ENCODE measurements at regions not wholly inside any gene's neighbourhood (a gene's known extent, or its start where the extent isn't known, plus 50 kb on each side); places are given as distances from the start of the nearest gene placed in this dataset.

DNA sequence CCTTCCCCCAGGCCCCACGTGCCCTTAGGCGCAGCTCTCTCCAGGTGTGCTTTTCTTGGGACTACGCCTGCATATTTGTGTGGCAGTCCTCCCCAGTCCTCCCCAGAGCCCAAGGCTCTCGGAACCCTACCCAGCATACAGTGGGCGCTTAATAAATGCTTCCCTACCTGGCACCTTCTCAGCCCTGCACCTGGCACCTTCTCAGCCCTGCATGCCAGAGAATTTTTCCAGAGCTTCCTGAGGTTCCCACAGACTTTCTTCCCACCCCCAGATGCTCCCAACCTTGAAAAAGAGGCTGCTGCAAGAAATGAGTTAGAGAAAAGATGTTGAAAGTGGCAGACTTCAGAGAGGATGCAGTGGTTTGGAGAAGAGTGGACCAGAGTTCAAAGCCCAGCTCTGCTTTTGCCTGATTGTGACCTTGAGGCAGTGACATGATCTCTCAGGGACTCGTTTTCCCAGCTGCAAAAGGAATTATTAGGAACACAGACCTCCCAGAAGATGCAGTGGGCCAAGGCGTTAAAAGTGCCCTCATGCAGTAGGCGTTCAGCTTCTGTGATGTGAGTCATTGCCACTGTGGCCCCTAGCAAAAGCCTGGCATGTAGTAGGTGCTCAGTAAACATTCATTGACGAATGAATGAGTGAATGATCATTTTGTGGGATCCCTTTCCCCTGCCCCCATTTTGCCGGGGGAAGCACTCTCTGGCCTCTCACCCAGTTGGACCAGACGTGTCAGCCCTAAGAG lies 167.2 kb downstream of the PHETA1 start:
- DNase-seq (ENCODE audit: low read depth in 1 of 2, low spot score in 1 of 2), result no peak

DNA sequence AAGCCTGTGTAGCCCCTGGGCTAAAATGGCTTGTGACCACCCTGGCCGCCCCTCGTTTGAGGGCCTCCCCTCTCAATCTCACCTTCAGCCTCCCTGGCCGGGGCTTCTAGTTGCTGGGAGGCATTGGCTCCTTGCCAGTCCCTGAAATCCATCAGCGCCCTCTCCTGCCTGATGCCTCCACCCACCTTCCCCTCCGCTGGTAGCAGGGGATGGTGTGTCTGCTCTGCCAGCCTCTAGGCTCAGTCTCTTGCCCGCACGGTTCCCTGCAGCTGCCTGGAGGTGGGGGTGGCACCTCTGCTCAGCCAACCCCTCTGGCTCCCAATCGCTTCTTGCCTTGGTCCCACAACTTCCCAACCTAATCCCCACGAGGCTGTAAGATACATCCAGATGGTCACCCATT lies 167.9 kb downstream of the PHETA1 start:
- no peak for DNase-seq (ENCODE audit: low read depth in 1 of 2, low spot score in 1 of 2)

DNA sequence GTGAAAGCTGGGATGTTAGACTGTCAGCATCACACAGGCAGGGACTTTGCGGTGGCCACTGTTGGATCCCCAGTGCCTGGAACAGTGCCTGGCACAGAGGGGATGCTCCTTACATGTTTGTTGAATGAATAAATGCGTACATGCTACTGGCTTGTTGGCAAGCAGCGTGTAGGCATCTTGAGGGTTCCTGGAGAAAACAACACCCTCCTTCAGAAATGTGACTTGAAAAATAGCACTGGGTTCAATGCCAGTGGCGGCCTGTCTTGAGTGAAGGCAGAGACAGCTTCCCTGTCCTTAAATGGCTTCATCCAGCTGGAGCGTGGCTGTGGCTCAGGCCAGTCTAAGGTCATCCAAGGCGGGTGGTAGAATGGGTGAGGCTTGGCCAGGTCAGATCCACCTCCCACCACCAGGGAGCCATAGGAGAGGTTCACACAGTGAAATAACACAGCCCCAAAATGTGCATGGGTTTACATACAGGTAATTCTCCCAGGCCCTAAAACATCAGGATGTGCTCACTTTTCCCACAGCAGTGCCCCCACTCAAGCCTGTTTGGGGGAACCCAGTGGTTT lies 171.4 kb downstream of the PHETA1 start:
- no peak for DNase-seq (ENCODE audit: low read depth in 1 of 2, low spot score in 1 of 2)

DNA sequence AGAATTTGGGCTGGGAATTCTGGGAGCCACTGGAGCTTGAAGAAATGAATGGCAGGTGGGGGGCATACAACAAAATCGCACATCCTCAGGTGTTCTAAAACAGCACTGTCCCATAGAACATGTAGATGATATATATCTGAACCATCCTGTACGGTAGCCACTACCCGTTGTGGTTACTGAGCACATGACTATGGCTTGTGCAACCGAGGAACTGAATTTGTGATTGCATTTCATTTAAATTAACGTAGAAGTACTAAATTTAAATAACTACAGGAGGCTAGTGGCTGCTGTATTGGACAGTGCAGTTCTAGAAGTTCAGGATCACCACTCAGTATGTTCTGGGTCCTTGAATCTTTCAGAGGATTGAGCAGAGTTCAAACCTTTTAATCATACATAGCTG lies 172.4 kb downstream of the PHETA1 start:
- DNase-seq (ENCODE audit: low read depth in 1 of 2, low spot score in 1 of 2), result no peak

DNA sequence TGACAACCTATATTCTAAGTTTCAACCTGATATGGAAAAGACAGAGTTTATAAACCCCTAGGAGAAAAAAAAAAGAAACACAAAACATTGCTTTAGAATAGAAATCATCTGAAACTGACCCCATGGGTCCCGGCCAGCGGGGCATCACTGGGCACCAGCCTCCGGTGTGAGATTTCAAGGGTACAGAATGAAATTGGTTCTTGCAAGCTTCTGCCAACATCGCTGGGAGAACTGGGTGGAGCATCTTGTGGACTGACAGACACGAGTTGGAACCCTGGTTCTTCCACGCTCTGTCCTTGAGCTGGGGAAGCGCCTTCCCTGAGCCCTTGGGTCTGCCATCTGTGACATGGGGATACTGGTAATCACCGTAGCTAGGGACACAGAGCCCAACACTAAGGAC lies 173.6 kb downstream of the PHETA1 start:
- no peak for DNase-seq (ENCODE audit: low read depth in 1 of 2, low spot score in 1 of 2)

DNA sequence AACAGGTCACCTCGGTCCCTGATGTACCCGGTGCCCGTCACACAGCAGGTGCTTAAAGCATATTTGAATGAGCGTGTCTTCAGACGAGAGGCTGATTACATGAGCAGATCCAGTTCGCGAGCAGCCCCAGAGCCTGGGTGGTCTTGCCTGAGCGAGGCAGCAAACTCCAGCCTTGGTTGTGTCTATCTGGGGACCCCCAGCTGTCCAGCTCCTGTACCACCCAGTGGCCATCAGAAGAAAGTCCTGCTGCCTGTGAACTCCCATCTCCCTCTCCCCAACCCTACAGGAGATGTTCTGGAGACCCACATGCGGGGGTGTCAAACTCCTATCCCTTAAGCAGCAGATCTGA lies 174.2 kb downstream of the PHETA1 start:
- DNase-seq (ENCODE audit: low read depth in 1 of 2, low spot score in 1 of 2), result no peak

DNA sequence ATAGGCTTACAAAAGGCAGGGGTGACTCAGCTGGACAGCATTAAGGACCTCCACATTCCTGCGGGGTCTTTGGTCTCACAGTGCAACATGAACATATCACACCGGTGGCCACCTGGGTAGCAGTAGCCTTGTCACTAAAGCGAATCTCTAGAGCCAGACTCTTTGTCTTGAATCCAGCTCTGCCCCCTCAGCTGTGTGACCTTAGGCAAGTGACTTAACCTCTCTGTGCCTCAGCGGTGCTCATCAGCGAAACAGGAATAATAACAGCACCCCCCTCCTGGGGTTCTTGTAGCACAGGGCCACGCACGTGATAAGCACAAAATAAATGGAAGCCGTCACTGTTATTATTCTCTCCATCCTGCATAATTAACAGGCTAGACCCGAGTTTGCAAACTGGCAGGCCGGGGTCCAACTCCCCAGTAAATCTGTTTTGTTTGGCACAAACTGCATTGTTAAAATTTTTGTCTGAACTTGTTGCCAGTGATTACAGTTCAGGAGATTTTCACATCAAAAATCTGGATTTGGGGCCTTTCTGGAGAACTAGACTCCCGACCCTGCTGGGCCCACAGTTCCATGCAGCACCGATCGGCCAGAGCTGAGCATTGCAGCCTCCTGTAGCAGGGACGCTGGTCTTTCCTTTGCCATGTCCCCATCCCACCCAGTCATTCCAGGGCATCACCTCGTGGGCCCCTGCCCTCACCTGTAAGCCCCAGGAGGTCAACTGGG lies 174.8 kb downstream of the PHETA1 start:
- no peak for DNase-seq (ENCODE audit: low read depth in 1 of 2, low spot score in 1 of 2)

DNA sequence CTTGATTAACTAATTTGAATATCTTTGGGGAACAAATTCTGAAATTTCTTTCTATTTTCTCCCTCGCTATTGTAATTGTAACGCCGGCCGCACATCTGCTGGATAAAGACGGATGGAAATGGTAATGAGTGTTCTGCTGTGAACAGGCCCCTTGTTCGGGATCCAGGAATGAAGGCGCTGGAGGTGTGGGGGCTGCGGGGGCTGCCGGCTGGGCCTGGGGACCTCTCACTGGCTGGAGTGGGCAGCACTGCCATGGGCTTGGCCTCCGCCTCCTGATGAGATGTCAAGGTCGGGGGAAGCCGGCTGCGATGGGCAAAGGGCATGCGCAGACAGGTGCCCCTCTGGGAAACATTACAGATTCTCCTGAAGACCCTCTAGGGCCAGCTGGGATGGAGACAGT lies 175.4 kb downstream of the PHETA1 start:
- no peak for DNase-seq (ENCODE audit: low read depth in 1 of 2, low spot score in 1 of 2)

DNA sequence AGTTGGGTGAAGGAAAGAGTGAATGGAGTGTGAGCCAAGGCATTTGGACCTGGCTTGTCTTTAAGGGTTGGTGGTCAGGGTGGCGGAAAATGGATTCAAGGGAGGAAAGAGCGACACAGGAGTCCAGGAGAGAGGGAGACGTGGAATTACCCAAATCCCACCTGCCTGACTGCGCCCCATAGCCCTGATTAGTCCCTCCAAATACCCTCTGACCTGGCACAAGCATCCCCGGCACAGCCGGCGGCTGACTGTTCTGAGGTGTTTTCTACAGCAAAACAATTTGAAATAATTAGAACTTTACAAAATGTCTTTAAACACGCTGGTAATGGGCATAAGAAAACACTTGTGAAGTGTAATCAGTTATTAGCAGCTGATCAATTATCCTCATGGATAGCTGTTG lies 175.8 kb downstream of the PHETA1 start:
- DNase-seq (ENCODE audit: low read depth in 1 of 2, low spot score in 1 of 2), result no peak

DNA sequence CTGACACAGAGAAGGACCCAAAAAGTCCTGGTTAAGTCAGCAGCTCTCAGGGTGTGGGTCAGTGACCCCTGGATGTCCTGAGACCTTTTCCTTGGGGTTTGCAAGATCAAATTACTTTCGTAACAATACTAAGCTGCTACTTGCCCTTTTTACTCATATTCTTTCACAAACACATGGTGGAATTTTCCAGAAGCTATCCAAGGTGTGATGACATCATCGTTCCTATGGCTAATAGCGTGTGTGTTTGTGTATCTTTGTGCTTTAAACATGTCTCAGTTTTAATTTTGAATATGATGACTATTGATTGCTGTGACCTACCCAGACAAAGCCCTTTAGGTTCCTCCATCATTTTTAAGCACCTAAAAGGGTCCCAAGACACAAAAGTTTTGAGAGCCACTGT lies 176.2 kb downstream of the PHETA1 start:
- no peak for DNase-seq (ENCODE audit: low read depth in 1 of 2, low spot score in 1 of 2)

DNA sequence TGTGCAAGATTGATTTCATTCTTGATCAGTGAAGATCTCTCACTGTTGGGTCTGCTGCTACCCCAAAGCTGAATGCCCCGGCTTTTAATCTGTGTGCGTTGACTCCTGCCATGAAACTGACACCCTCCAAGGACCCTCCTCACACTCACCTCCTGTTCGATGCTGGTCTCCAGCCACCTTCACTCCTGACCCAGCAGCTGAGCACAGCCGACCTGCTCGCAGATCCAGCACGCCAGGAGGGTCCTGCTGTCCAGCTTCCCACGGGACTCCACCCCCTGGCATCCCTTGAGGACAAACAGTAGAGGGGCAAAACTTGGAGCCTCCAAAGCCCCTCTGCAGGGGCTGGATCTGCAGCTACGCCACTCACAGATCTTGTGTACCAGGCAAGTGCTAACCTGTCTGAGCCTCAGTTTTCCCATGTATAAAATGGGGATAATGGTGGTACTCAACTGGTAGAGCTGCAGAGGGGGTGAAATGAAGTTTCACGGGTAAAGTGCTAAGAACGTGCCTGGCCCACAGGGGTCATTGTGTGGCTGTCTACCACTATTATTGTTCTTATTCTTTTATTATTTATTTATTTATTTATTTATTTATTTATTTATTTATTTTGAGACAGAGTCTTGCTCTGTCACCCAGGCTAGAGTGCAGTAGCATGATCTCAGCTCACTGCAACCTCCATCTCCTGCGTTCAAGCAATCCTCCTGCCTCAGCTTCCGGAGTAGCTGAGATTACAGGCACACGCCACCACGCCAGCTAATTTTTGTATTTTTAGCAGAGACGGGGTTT lies 178.0 kb downstream of the PHETA1 start:
- DNase-seq (ENCODE audit: low read depth in 1 of 2, low spot score in 1 of 2), result no peak

DNA sequence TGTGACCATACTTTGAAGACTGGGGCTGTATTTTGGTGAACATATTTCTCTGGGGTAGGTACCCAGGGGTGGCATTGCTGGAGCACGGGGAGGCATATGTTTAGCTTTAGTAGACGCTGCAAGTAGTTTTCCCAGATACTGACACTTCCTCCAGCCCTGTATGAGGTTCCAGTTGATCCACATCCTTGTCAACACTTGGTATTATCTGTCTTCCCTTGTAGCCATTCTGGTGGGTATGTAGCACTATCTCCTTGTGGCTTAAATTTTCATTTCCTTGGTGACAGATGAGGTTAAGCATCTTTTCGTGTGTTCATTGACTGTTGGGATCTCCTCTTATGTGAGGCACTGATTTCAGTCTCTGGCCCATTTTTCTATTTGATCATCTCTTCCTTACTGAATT lies 179.1 kb downstream of the PHETA1 start:
- no peak for DNase-seq (ENCODE audit: low read depth in 1 of 2, low spot score in 1 of 2)

DNA sequence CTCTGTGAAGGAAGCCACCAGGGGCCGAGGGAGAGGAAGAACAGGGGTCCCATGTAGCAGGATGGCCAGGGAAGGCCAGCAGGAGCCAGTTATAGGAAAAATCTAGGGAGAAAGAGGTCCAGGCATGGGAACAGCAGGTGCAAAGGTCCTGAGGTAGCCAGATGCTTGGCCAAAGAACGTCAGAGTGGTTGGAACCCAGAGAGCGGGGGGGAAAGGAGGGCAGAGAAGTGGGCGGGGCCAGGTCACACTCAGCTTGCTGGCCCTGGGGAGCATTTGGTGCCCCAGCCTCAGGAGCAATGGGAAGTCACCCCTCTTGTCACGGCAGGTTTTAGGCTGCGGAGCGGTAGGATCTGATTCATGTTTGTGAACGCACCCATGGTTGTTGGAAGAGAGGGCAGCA lies 180.5 kb downstream of the PHETA1 start:
- DNase-seq (ENCODE audit: low read depth in 1 of 2, low spot score in 1 of 2), result no peak

DNA sequence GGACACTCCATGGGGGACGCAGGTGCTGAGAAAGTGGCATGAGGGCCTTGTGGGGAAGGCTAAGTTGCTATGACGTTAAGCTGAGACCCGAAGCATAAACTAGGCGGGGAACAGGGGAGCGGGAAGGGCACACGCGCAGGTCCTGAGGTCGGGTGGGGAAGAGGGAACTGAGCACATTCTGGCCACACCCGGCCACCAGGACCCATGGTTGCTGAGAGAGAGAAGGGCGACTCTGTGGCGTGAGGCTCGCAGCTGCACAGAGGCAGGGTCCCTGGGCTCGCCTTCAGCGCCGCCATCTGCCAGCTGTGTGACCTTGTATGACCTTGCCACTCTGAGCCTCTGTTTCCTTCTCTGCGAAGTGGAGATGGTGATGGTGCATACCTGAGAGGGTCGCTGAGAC lies 182.5 kb downstream of the PHETA1 start:
- DNase-seq (ENCODE audit: low read depth in 1 of 2, low spot score in 1 of 2), result no peak

DNA sequence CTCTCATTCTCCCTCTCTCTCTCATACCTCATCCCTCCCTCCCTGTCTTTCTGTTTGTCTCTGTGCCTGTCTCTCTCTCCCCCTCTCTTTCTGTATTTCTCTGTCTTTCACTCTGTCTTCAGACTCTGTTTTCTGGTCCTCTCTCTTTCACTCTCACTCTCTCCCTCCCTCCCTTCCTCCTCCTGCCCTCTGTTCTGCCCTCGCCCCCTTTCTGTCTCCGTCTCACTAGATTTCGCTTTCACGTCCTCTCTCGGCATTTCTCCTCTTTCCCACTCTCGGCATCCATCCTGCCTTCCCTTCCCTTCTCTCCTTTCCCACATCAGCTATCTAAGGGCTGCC lies 183.0 kb downstream of the PHETA1 start:
- DNase-seq (ENCODE audit: low read depth in 1 of 2, low spot score in 1 of 2), result no peak

DNA sequence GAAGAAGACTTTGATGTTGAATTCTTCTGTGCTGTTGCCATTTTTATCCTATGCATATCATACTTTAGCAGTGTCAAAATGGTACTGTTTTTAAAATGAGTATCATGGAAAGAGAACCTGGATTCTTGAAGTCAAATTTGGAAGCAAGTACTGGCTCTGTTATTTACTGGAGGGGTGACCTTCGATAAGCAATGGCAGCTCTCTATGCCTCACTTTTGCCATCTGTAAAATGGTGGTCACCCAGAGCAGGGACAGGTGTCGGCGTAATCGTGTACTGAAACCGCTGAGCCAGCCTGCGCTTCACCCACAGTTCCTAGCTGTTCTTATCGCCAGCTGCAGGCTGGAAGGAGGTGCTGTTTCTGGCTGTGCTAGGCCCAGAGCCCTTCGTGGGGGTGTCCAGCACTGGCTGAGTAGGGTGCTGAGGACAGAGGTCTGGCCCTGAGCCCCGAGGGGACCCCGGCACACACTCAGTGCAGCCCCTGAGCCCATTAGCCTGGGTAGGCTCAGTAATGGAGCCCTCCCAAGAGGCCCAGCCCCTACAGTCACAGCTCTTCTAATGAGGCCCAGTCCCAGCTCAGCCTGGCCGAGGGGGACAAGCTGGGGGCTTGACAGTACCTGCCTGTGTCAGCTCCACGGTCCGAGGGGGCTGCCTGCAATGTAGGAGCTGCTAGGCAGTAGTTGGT lies 183.5 kb downstream of the PHETA1 start:
- no peak for DNase-seq (ENCODE audit: low read depth in 1 of 2, low spot score in 1 of 2)

DNA sequence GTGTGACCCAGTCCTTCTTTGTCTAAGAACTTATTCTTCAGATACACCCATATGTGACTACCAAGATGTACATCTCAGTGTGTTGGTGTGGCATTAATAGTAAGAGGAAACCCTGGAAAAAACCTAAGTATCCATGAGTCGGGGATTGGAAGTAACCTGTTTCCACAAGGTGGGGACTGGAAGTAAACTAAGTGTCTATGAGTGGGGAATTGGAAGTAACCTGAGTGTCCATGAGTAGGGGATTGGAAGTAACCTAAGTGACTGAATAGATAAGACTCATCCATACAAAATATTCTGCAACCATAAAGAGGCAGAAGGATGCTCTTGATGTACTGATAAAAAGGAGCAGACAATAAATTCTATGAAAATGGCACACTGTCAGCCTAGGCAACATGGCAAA lies 184.7 kb downstream of the PHETA1 start:
- DNase-seq (ENCODE audit: low read depth in 1 of 2, low spot score in 1 of 2), result no peak

DNA sequence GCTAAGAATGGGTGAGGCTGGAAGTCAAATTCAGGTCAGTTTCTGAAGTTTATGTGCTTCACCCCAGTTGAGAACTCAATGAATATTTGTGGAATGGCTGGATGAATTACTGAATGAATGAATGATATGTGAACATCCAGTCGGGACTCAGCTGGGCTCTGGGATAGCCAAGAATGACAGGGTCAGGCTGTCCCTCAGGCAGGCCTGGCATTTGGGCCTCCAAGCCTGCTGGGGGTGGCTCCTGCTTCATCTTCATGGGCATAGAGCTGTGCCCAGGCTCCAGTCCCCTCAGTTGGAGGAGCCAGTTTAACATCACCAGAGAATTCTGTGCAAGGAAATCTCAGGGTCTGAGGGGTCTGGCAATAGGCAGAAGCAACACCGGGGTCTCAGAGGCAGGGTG lies 185.8 kb downstream of the PHETA1 start:
- DNase-seq (ENCODE audit: low read depth in 1 of 2, low spot score in 1 of 2), result no peak

DNA sequence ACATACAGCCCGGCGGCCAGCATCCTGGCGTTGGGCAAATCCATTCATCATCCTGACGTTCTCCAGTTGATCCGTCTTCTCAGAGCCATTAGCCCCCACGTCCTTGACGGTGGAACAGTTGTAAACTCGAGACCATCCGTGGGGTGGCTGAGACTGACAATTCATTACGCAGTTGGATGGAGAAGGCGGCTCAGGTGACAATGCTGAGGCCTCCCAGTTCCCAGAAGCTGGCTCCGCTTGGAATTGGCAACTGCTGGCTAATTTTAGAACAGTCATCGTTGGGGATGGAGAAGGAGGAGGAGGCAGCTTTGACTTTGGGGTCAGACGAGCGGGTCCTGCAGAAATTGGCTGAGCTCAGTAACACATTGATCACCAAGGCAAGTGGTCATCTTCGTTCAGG lies 186.5 kb downstream of the PHETA1 start:
- DNase-seq (ENCODE audit: low read depth in 1 of 2, low spot score in 1 of 2), result no peak

DNA sequence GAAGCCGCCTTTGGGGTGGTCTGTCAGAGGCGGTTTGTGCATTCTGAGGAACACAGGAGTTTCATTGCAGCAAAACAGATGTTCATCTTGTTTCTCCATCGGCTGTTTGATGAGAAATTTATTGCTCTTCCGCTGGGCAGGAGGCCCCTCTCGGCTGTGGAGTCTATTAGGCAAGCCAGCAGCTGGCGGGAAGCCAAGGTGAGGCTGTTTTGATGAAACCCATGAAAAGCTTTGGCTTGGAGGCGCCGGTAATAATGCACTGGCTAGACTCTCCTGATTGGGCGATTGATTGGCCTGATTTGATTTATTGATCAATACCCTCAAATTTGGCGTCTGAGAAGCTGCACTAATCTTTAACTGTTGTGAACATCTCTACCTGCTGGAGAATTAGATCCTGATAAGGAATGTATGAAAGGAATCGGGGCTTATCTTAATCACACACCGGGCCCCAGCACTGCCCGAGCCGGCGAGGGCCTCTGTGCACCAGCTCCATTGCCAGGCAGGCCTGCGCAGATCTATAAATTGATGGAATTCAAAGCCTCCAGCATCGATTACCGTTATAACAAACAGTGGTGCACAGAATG lies 187.7 kb downstream of the PHETA1 start:
- no peak for DNase-seq (ENCODE audit: low read depth in 1 of 2, low spot score in 1 of 2)
